ENCODE measurements at regions not wholly inside any gene's neighbourhood (a gene's known extent, or its start where the extent isn't known, plus 50 kb on each side); places are given as distances from the start of the nearest gene placed in this dataset.

DNA sequence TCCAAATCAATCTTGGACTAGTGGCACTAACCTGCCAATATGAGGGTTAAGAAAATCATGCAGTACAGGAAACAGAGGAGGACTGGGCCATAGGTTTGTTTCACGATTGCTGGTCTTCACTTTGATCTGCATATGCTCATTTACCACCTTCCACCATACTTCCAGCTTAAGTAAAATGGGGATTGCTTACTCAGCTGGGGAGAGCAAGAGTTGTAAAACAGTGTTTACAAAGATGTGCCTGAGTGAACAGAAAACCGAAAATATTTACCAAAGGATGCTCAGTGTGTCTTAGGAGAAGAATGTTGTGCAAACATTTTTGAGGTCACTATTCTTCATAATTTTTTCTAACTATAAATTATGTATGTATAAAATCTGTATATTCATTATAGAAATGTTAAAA lies 65.1 kb upstream of the DNAH5 start:
- DNase-seq (ENCODE audit: low read depth), result no peak
- H3K4me3 ChIP-seq (ENCODE audit: low read depth, low read length), result no peak overlapping the region
- TF ChIP-seq, protein P1, sequence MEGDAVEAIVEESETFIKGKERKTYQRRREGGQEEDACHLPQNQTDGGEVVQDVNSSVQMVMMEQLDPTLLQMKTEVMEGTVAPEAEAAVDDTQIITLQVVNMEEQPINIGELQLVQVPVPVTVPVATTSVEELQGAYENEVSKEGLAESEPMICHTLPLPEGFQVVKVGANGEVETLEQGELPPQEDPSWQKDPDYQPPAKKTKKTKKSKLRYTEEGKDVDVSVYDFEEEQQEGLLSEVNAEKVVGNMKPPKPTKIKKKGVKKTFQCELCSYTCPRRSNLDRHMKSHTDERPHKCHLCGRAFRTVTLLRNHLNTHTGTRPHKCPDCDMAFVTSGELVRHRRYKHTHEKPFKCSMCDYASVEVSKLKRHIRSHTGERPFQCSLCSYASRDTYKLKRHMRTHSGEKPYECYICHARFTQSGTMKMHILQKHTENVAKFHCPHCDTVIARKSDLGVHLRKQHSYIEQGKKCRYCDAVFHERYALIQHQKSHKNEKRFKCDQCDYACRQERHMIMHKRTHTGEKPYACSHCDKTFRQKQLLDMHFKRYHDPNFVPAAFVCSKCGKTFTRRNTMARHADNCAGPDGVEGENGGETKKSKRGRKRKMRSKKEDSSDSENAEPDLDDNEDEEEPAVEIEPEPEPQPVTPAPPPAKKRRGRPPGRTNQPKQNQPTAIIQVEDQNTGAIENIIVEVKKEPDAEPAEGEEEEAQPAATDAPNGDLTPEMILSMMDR (conservative IDR thresholded peaks at IDR 0.05; ENCODE audit: low read depth, low read length), result no peak

DNA sequence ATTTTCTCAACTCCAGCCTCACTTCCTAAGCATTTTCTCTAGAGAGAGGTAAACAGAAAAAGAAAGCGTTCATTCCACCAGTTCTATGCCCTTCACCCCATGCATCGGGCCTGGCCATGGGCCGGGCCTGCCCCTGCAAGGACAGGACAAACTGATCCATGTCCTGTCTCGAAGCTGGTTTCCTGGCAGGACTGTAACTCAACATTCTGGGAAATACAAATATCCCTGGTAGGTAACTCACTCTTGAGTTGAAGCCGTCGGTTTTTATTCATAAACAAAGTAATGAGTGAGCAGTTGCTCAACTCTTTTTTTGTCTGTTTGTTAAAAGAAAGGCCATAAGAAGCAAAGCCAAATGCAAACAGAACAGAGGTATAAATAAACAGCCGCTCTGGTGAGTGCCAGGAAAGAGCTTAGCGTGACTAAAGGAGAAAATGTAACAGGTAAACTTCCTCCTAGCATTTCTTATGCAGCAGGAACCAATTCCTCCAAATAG lies 64.4 kb upstream of the DNAH5 start:
- DNase-seq (ENCODE audit: low read depth), result peak; percentile 26
- TF ChIP-seq, protein P1 (conservative IDR thresholded peaks at IDR 0.05; ENCODE audit: low read depth, low read length), result no peak
- no peak overlapping the region for H3K4me3 ChIP-seq (ENCODE audit: low read depth, low read length)

DNA sequence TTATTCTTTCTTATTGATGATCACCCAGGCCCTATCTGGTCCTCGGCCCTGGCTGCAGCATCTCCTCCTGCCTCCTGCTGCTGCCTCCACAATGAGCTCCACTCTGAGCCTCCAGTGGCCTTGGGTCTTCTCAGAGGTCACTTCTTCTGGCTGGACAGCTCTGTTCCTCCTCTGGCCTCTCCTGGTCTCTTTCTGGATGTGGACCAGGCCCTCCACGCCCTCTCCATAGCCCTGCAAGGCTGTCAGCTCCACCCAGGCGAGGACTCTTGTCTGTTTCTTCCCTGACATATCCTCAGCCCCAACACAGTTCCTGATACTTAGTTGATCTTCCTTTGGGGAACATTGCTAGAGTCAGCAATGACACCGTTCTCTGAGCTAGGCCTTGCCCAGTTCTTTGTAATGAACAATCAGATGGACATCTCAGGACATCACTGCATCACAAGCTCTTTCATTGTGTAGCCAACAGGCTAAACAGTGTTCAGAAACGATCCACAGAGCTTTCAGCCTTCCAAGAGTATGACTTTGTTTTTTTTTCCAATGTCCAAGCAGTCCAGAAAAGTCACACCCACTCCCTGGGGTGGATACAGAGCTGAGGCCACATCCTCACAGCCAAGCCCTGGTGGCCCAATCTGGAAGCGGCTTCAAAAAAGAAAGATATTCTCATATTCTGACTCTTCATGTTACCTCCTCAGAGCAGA lies 62.5 kb upstream of the DNAH5 start:
- TF ChIP-seq, protein P1 (conservative IDR thresholded peaks at IDR 0.05; ENCODE audit: low read depth, low read length), result peak; percentile 5
- no peak overlapping the region for H3K4me3 ChIP-seq (ENCODE audit: low read depth, low read length)
- no peak for DNase-seq (ENCODE audit: low read depth)

DNA sequence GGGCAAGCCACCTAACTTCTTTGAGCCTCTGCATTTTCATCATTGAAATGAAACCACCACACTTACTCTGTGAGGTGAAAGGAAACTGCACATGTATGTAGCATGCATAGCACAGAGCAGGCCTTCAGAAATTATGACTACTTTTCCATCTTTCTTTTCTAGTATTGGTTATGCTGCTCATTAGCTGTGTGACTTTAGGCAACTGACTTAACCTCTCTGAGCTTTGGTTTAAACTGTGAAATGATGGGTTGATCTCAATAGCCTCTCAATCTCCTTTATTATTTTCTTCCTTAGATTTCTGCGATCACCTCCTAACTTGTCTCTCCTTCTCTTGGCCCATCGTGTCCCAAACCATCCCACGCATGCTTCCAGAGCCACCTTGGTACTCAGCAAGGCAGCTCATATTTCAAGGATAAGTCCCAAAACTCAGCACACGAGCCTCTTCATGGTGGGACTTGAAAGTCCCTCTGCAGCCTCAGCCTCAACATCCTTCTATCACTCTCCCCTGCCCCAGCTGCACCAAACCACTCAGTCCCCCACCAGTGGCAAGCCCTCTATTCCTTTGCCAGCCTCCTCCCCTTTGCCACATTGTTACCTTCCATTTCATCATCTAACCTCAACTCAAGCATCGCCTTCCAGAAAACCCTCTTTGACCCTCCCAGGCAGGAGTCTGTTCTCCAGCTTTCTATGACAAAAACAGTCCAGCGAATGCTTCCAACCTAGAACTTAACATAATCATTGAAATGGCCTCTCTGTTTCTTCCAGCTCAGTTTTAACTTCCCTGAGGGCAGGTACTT lies 60.3 kb upstream of the DNAH5 start:
- TF ChIP-seq, protein P1 (conservative IDR thresholded peaks at IDR 0.05; ENCODE audit: low read depth, low read length), result no peak
- no peak overlapping the region for H3K4me3 ChIP-seq (ENCODE audit: low read depth, low read length)
- no peak for DNase-seq (ENCODE audit: low read depth)

DNA sequence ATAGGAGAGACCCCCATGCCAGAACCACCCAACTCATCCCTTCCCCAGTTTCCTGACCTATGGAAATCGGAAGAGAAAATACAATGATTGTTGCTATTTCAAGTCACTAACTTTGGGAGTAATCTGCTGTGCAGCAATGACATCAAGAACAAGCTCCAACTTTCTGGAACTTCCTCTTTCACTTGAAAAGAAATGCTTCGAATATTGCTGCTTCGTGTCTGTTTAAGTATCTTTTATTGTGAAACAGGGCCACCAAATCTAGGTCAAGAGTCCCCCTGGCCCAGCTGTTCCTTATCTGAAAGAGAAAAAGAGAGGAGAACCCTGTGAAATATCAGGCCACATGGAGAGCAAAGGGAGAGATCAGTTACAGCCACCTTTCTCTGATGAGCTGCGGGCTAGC lies 59.4 kb upstream of the DNAH5 start:
- TF ChIP-seq, protein P1 (conservative IDR thresholded peaks at IDR 0.05; ENCODE audit: low read depth, low read length), result no peak
- H3K4me3 ChIP-seq (ENCODE audit: low read depth, low read length), result no peak overlapping the region
- DNase-seq (ENCODE audit: low read depth), result no peak

DNA sequence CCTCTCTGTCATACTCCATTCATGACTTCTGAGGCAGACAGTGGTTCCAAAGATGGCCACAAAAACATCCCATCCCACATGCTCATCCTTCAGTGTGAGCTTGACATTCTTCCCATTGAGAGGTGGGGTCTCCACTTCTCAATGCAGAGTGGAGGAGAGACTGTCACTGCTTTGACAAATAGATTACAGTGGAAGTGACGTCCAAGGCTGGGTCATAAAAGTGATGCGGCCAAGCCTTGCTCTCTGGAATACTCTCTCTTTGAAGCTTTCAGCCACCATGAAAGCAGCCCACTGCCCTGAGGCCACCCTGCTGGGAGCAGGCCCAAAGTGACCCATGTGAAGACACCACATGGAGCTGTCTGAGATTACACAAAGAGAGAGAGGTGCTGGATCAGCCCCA lies 59.0 kb upstream of the DNAH5 start:
- H3K4me3 ChIP-seq (ENCODE audit: low read depth, low read length), result no peak overlapping the region
- DNase-seq (ENCODE audit: low read depth), result no peak
- TF ChIP-seq, protein P1 (conservative IDR thresholded peaks at IDR 0.05; ENCODE audit: low read depth, low read length), result no peak
